Natural killer cell (primary cell): ENCODE measurements at regions not wholly inside any gene's neighbourhood (a gene's known extent, or its start where the extent isn't known, plus 50 kb on each side); places are given as distances from the start of the nearest gene placed in this dataset.

ENCODE experiments used
- ATAC-seq, 3 donors: fragments of 150-1000 bp in 2 of 3; fragments of 200-7000 bp in 1 of 3; cut with Tn5 transposase; 1 replicate in 1 of 3; 2 replicates in 2 of 3; pipeline ENCODE4 v1.10.0; 2021; ENCODE audit warnings: mild to moderate bottlenecking in 2 of 3, moderate library complexity in 2 of 3
- DNase-seq, 2 donors: peaks; one replicate each; pipeline versions ENCODE4 v3.0.0 to v3.0.0-alpha.2; 2013 to 2021; ENCODE audit warnings: mixed read lengths in 1 of 2
- H3K27ac ChIP-seq: one replicate; pipeline ENCODE4 v1.5.1; 2013; ENCODE audit warnings: mild to moderate bottlenecking, low read length
- H3K27me3 ChIP-seq: one replicate; pipeline ENCODE4 v1.6.1; 2013; ENCODE audit warnings: low read length; ENCODE audit not compliant: control insufficient read depth, insufficient read depth
- H3K36me3 ChIP-seq: one replicate; pipeline ENCODE4 v1.6.1; 2013; ENCODE audit warnings: low read length; ENCODE audit not compliant: control insufficient read depth, insufficient read depth
- H3K4me1 ChIP-seq: one replicate; pipeline ENCODE4 v1.6.1; 2013; ENCODE audit warnings: low read length; ENCODE audit not compliant: control insufficient read depth, insufficient read depth
- H3K4me3 ChIP-seq: one replicate; pipeline ENCODE4 v1.5.1; 2013; ENCODE audit warnings: low read length
- H3K9me3 ChIP-seq: one replicate; pipeline ENCODE4 v1.6.1; 2013; ENCODE audit warnings: low read length; ENCODE audit not compliant: control insufficient read depth, insufficient read depth
- H3K27ac Mint-ChIP-seq, 2 donors: one replicate each; pipeline ENCODE4 v1.8.0; 2022; ENCODE audit warnings: mild to moderate bottlenecking in 2 of 2, mixed read lengths in 2 of 2, moderate library complexity in 1 of 2
- H3K27me3 Mint-ChIP-seq, 2 donors: one replicate each; pipeline ENCODE4 v1.8.0; 2022; ENCODE audit warnings: low read depth in 2 of 2, mixed read lengths in 2 of 2
- H3K36me3 Mint-ChIP-seq: one replicate; pipeline ENCODE4 v1.8.0; 2022; ENCODE audit warnings: mixed read lengths
- H3K4me1 Mint-ChIP-seq, 2 donors: one replicate each; pipeline ENCODE4 v1.8.0; 2022; ENCODE audit warnings: mixed read lengths in 2 of 2
- H3K4me3 Mint-ChIP-seq: one replicate; pipeline ENCODE4 v1.8.0; 2022; ENCODE audit warnings: mild to moderate bottlenecking, moderate library complexity, mixed read lengths
- H3K9me3 Mint-ChIP-seq, 2 donors: one replicate each; pipeline ENCODE4 v1.8.0; 2022; ENCODE audit warnings: mixed read lengths in 2 of 2
- CTCF ChIP-seq: fragments of 200-600 bp; IDR thresholded peaks from one replicate; pipeline ENCODE4 v1.8.0; 2022; ENCODE audit warnings: antibody characterized with exemption
- WGBS: methylation state at CpG from one replicate; pipeline ENCODE4 v1.1.7; 2013; ENCODE audit warnings: missing lambda C conversion rate; ENCODE audit not compliant: insufficient coverage; 5-methylcytosine and 5-hydroxymethylcytosine counted together
- intact Hi-C: fragments of 100-400 bp; cut with micrococcal nuclease; formaldehyde crosslinking; loops from one replicate; pipeline ENCODE4 v1.14.2; 2022

- Histone ChIP-seq H3K4me3 (no peak overlapping the region), H3K27me3 (no peaks in the 10 kb centered on the region), H3K36me3 (no peaks in the 10 kb centered on the region), H3K27ac (no peak overlapping the region), H3K4me1 (no peaks in the 10 kb centered on the region), H3K9me3 (no peaks in the 10 kb centered on the region)
- ATAC-seq, result no peak
- 67% methylated on average over 4 of the region's 4 CpGs for WGBS
- intact Hi-C loops, result no loop called here
- DNase-seq, result no peak
- no peak overlapping the region for H3K4me3 Mint-ChIP-seq
- H3K27ac Mint-ChIP-seq, result no peak overlapping the region
- H3K36me3 Mint-ChIP-seq, result peaks cover 5% of the 10 kb centered on the region
- no peak for TF ChIP-seq CTCF
- H3K4me1 Mint-ChIP-seq, result no peaks in the 10 kb centered on the region
- H3K27me3 Mint-ChIP-seq, result no peaks in the 10 kb centered on the region
- peaks cover 2 to 10% of the 10 kb centered on the region in 2 donors for H3K9me3 Mint-ChIP-seq
Measured at GRCh38 chr21:16713331-16714117, 799.3 kb upstream of the CXADR start.

GRCh38 chr21:16740511-16740910 lies 772.3 kb upstream of the CXADR start:
- H3K27ac Mint-ChIP-seq, result no peak overlapping the region
- no peaks in the 10 kb centered on the region for H3K36me3 ChIP-seq
- TF ChIP-seq CTCF, result no peak
- no peak overlapping the region for H3K4me3 ChIP-seq
- H3K9me3 ChIP-seq, result peaks cover 10% of the 10 kb centered on the region
- peaks cover 15% of the 10 kb centered on the region for H3K36me3 Mint-ChIP-seq
- no peaks in the 10 kb centered on the region for H3K27me3 ChIP-seq
- ATAC-seq, result no peak
- no peak overlapping the region for H3K27ac ChIP-seq
- H3K4me3 Mint-ChIP-seq, result no peak overlapping the region
- DNase-seq, result no peak
- H3K9me3 Mint-ChIP-seq, result peaks cover 13 to 22% of the 10 kb centered on the region in 2 donors
- H3K4me1 ChIP-seq, result no peaks in the 10 kb centered on the region
- intact Hi-C loops, result no loop called here
- no peaks in the 10 kb centered on the region for H3K27me3 Mint-ChIP-seq
- H3K4me1 Mint-ChIP-seq, result no peaks in the 10 kb centered on the region
- 83% methylated on average over 7 of the region's 8 CpGs for WGBS

GRCh38 chr21:16741141-16741665 lies 771.6 kb upstream of the CXADR start:
- peaks cover 15% of the 10 kb centered on the region for H3K36me3 Mint-ChIP-seq
- no peak overlapping the region for H3K4me3 Mint-ChIP-seq
- no peaks in the 10 kb centered on the region for H3K36me3 ChIP-seq
- peaks cover 10% of the 10 kb centered on the region for H3K9me3 ChIP-seq
- intact Hi-C loops, result no loop called here
- 70% methylated on average over 7 of the region's 7 CpGs for WGBS
- H3K27ac ChIP-seq, result no peak overlapping the region
- H3K27ac Mint-ChIP-seq, result no peak overlapping the region
- no peaks in the 10 kb centered on the region for H3K4me1 Mint-ChIP-seq
- peaks cover 13 to 20% of the 10 kb centered on the region in 2 donors for H3K9me3 Mint-ChIP-seq
- DNase-seq (no peak), ATAC-seq (no peak)
- no peak overlapping the region for H3K4me3 ChIP-seq
- no peak for TF ChIP-seq CTCF
- no peaks in the 10 kb centered on the region for H3K4me1 ChIP-seq
- no peaks in the 10 kb centered on the region for H3K27me3 Mint-ChIP-seq
- no peaks in the 10 kb centered on the region for H3K27me3 ChIP-seq
